Suppressor macrophage (primary cell): ENCODE measurements at regions not wholly inside any gene's neighbourhood (a gene's known extent, or its start where the extent isn't known, plus 50 kb on each side); places are given as distances from the start of the nearest gene placed in this dataset.

Experiments
- DNase-seq, 4 experiments: peaks; one replicate each; pipeline ENCODE4 v3.0.0-alpha.2; 2020 to 2022

- DNase-seq = no peak
These were observed 289.7 kb downstream of the PYDC2 start for GRCh38 chr3:191750618-191751017.

- DNase-seq = no peak
These were observed 292.2 kb downstream of the PYDC2 start for GRCh38 chr3:191753196-191753595.

DNA sequence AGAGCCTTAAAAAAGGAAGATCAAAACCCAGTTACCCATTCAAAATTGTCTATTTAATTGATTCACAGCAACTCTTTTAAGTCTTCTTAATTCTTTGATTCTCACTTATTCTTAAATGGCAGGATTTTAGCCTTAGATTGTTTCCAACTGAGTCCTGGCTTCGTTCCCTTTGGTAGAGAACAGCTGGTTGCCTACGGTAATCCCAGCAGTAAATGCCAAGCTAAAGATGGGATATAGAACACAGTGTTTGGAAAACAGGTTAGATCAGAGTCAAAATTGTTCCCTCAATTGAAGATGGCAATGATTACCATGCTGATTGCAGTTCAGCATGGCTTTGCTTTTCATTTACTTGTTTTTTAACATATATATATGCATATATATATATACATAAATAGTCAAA, 300.9 kb downstream of the PYDC2 start:
- no peak for DNase-seq

- no peak for DNase-seq
These were observed 301.5 kb downstream of the PYDC2 start for GRCh38 chr3:191762323-191762960.

DNA sequence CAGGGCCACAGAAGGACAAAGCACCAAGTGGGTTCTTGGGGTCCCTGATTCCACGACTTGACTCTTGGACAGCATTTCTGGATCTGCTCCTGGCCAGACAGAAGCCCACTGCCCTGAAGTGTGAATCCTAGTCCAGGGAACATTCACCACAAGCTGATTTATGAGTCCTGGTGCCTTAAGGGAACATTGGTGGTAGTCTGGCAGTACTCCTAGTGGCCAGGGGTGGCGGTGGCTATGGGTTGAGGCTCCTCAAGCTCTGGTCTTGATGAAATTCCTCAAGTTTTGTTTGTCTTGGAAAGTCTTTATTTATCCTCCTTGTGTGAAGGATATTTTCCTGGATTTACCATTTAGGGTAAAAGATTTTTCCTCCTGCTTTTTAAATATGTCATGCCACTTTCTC, 307.5 kb downstream of the PYDC2 start:
- DNase-seq = no peak

GRCh38 chr3:191770541-191770940, 309.6 kb downstream of the PYDC2 start:
- no peak for DNase-seq

DNA sequence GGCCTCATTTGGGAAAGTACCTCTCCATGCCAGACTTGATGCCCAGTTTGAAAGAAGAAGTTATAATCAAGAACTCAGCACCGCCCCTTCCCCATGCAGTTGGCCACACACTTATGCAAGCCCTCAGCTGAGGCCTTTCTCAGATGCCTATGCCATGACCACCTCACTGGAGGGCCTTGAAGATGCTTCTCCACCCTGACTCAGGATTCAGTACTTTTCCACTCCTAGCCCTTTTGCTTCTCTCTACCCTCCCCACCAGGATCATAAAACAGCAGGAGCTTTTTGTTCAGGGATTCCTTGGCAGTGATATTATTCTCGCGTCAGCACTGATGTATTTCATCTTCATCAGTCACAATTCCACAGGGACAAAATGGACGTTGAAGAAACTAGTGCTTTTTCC, 313.5 kb downstream of the PYDC2 start:
- no peak for DNase-seq

DNA sequence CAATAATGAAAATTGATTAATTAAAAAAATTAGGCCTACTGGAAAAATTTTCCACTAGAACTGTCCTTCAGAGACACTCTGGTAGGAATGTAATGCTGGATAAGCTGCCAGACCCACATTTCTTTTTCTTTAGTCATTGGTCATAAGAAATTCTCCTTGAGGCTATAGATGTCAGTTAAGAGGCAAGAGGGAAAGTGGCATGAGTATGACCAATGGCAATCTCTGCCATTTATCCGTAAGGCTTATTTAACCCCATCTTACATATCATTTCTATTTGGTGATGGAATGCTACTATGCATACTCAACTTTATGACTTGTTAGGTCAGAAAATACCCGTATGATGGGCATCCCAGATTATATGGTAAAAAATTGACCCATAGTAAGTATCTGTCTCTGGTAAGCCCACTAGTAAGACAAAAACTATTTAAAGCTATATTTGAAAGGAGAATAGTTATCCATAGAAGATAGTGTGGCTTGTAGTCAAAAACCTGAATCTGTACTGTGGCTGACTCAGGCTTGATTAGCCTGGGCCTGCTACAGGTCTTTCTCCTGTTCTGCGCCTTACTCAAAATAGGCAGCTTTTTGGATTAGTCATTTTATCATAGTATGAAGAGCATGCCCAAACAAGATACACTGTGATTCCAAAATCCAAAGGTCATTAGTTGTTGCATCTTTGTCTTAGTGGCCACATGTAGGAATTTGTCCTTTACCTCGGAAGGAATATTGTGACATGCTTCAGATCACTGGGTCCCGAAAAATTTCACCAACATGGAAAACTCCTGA, 314.7 kb downstream of the PYDC2 start:
- DNase-seq = no peak

GRCh38 chr3:191781044-191781443, 320.1 kb downstream of the PYDC2 start:
- DNase-seq = no peak

DNA sequence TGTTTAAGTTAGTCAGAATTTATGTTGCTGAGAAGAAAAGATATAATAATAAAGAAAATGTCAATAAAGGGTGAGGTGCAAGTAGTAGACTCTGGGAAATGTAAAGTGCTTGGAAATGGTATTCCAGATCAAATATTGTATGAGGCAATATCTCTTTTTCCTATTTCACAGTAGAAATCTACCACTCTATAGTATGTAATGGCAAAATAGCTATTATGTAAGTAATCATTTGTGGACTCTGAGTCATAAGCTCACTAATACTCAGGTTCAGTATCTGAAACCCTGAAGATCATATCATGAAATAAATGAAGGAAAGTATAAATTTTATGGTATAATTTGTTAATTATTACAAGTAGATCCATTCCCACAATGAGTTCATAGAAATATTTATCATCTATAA, 322.1 kb downstream of the PYDC2 start:
- no peak for DNase-seq

DNA sequence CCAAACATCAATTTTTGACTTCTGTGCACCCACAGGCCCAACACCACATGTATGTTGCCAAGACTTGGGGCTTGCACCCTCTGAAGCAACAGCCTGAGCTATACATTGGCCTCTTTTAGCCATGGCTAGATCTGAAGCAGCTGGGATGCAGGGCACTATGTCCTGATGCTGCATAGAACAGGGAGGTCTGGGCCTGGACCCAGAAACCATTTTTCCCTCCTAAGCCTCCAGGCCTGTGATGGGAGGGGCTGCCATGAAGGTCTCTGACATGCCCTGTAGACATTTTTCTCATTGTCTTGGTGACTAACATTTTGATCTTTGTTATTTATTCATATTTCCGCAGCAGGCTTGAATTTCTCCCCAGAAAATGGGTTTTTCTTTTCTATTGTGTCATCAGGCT, 330.0 kb downstream of the PYDC2 start:
- DNase-seq = no peak

- no peak for DNase-seq
These were observed 331.6 kb downstream of the PYDC2 start for GRCh38 chr3:191792580-191792979.

- DNase-seq = no peak
These were observed 334.2 kb downstream of the PYDC2 start for GRCh38 chr3:191795196-191795595.

DNA sequence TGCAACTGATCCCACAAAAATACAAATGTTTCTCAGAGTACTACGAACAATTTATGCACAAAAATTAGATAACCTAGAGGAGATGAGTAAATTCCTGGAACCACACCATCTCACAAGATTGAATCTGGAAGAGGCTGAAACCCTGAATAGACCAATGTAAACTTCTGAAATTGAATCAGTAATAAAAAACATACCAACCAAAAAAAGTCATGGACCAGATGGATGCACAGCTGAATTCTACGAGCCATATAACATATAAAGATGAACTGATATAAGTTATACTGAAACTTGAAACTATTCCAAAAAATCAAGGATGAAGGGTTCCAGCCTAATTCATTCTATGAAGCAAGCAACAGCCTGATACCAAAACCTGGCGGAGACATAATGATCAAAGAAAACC, 336.3 kb downstream of the PYDC2 start:
- no peak for DNase-seq

DNA sequence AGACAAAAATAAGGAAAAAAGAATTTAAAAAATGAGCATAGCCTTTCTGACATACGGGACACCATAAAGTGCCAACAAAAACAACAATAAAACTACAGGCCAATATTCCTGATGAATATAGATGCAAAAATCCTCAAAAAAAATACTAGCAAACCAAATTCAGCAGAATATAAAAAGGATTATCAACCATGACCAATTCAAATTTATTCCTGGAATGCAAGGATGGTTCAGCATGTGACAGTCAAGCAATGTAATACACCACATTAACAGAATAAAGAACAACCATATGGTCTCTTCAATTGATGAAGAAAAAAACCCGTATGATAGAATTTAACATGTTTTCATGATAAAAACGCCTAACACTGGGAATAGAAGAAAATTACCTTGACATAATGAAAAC, 341.7 kb downstream of the PYDC2 start:
- no peak for DNase-seq

GRCh38 chr3:191804935-191805334, 344.0 kb downstream of the PYDC2 start:
- DNase-seq = no peak

DNA sequence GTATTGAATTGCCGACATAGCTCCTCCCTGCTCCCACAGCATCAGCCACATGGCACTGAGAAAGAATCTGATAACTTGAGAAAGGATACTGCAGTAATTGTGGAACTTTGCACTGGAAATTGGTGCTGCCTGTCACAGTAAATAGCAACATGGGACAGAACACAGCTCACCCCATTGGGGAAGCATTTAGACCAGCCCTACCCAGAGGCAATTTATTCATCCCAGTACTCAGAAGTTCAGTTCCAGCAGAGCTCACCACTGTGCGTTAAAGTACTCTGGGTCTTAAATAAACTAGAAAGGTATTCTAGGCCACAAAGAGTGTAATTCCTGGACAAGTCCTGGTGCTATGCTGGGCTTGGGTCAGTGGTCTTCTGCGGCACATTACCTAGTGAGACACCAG, 347.1 kb downstream of the PYDC2 start:
- DNase-seq = no peak

DNA sequence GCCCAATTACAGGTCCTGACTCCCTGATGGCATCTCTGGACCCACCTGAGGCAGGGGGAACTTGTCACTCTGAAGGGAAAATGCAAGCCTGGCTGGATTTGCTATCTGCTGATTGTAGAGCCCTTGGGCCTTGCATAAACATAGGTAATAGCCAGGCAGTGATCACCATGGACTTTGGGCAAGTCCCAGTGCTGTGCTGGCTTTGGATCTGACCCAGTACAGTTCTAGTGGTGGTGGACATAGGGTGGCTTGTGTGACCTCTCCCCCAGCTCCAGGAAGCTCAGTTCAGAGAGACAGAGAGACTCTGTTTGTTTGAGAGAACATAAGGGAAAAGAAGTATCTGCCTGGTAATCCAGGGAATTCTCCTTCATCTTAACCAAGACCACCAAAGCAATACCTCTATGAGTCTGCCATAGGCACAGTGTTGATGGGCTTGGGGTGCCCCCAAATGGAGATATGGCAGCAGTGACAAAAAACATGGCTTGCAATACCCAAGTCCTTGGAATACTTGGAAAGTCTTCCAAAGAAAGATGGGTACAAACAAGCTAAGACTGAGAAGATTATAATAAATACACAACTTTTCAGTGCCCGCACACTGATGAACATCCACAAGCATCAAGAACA, 348.5 kb downstream of the PYDC2 start:
- DNase-seq = no peak

DNA sequence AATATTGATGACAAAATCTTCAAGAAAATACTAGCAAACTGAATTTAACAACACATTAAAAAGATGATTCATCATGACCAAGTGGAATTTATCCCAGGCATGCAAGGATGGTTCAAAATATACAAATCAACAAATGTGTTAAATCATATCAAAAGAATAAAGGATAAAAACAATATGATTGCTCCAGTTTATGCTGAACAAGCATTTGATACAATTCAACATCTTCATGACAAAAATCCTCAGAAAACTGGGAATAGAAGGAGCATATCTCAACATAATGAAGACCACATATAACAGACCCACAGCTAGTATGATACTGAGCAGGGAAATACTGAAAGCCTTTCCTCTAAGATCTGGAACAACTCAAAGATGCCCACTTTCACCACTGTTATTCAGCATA, 352.3 kb downstream of the PYDC2 start:
- no peak for DNase-seq

- no peak for DNase-seq
These were observed 387.9 kb downstream of the PYDC2 start for GRCh38 chr3:191848818-191849217.

DNA sequence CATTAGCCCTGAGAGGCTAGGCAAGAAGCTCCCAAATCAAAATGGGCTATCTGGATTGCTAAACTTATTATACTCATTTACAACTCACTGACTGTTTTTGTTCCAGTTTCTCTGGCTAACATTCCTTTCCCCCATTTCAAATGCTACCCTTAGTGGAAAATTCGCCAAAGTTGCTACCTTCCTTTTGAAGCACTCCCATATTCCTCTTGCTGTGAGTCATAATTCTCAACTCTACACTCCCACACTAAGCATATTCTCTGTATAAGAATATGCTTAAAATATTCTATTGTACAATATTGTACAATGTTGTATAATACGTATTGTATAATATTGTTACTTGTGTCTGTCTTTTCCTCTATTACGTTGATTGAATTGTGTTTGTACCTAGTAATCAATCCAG, 398.6 kb downstream of the PYDC2 start:
- DNase-seq = no peak

DNA sequence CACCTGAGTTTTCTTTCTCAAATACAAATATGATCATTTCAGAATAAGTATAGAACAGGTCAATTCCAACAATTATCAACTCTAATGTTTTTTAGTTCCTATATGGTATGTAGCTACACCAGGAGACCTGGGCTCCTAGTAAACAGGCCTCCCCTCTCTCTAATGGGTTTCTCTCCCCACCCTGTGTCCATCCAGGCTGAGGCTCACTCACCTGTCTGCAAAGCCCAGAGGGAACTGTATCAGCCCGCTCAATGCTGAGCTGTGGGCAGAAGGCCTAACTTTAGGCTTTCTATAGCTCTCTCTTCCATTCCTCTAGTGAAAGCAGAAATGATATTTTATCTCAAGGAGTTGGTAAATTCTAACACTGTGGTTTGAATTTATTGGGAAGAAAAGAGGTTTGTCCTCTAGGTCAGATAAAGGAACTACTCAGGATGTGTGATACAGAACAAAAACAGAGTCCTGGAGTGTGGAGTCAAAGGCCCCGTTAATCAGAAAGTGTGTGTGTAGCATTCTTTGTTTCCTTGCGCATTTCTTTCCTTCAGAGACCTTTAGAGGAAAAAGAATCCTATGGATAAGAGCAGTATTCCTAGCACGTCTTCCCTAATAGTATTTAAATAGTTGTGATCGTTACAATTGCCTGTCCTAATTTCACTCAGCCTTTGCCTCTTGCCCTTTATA, 408.9 kb downstream of the PYDC2 start:
- no peak for DNase-seq

DNA sequence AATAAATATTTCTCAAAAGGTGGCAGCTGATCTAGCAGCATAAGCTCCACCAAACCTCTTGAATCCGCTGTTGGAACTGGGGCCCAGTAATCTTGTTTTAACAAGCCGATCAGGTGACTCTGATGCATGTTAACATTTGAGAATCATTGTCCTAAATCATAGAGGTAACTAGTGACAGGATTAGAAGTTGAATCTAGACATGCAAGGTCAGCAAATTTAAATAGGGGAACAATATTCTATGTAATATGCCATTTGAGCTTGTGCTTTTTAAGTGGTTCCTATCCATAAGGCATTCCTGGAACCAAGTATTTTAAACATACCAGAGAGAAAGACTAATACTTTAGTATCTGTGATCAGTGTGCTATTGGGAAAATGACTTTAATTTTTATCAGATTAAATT, 412.8 kb downstream of the PYDC2 start:
- DNase-seq = no peak

- DNase-seq = no peak
These were observed 421.3 kb downstream of the PYDC2 start for GRCh38 chr3:191882289-191882688.
